ENCODE measurements at regions not wholly inside any gene's neighbourhood (a gene's known extent, or its start where the extent isn't known, plus 50 kb on each side); places are given as distances from the start of the nearest gene placed in this dataset.

DNA sequence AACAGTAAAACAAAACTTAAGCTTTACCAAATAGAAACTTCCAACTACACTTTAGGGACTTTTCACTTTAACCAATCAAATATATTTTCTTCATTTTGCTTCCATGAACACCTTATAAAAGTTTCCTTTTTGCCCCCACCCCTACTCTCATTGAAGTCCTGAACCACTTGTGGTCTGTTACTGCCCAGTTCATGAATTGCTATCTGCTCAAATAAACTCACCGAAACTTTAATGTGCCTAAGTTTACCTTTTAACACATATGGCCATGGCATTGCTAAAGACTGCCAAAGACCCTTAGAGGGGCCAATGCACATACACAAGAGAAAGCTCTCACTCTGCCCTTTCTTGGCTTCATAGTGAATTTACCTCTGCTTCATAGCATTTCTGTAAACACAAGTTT is 195.3 kb downstream of the RND3 start:
- H3K27ac ChIP-seq (ENCODE audit: low read depth, low read length) = no peak overlapping the region
- H3K4me2 ChIP-seq (ENCODE audit: insufficient read depth, low read length) = no peak overlapping the region
- H3K4me3 ChIP-seq (ENCODE audit: insufficient read depth, low read length) = no peak overlapping the region
- H3K4me1 ChIP-seq (ENCODE audit: insufficient read depth, low read length) = peaks cover under 1% of the 10 kb centered on the region
- no peaks in the 10 kb centered on the region for H3K9me3 ChIP-seq (ENCODE audit: low read depth, low read length)
- H3K36me3 ChIP-seq (ENCODE audit: insufficient read depth, low read length) = no peaks in the 10 kb centered on the region
- H3K27me3 ChIP-seq (ENCODE audit: insufficient read depth, low read length) = no peaks in the 10 kb centered on the region
- no peaks in the 10 kb centered on the region for H3K79me2 ChIP-seq (ENCODE audit: insufficient read depth, low read length)
- no peak overlapping the region for H2AFZ ChIP-seq (ENCODE audit: low read length)
- DNase-seq (ENCODE audit: insufficient read length, low spot score, missing footprints) = no peak
- TF ChIP-seq, protein P1, sequence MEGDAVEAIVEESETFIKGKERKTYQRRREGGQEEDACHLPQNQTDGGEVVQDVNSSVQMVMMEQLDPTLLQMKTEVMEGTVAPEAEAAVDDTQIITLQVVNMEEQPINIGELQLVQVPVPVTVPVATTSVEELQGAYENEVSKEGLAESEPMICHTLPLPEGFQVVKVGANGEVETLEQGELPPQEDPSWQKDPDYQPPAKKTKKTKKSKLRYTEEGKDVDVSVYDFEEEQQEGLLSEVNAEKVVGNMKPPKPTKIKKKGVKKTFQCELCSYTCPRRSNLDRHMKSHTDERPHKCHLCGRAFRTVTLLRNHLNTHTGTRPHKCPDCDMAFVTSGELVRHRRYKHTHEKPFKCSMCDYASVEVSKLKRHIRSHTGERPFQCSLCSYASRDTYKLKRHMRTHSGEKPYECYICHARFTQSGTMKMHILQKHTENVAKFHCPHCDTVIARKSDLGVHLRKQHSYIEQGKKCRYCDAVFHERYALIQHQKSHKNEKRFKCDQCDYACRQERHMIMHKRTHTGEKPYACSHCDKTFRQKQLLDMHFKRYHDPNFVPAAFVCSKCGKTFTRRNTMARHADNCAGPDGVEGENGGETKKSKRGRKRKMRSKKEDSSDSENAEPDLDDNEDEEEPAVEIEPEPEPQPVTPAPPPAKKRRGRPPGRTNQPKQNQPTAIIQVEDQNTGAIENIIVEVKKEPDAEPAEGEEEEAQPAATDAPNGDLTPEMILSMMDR (IDR thresholded peaks at IDR 0.05; ENCODE audit: extremely low read depth, low read depth, low read length) = no peak
- H4K20me1 ChIP-seq (ENCODE audit: insufficient read depth, low read length) = no peaks in the 10 kb centered on the region

DNA sequence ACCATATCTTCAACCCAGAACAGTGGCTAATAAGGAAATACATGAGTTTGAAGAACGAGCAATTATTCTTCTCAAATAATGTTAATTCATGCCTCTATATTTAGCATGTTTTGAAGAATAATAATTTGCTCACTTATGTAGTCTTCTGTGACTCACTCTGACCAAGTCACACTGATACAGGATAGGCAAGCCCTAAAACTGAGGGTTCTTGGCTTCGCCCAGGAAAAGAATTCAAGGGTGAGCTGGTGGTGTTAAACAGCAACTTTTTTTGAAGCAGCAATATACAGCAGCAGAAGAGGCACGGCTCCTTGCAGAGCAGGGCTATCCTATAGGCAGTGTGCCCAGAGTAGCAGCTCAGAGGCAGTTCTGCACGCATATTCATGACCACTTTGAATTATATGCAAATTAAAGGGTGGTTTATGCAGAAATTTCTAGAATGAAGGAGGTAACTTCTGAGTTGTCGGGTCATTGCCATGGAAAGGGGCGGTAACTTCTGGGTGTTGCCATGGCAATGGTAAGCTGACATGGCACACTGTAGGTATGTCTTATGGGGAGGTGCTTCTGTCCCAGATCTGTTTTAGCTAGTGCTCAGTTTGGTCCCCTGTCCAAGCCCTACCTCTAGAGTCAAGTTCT is 200.6 kb downstream of the RND3 start:
- no peaks in the 10 kb centered on the region for H3K79me2 ChIP-seq (ENCODE audit: insufficient read depth, low read length)
- TF ChIP-seq, protein P1 (IDR thresholded peaks at IDR 0.05; ENCODE audit: extremely low read depth, low read depth, low read length) = no peak
- H4K20me1 ChIP-seq (ENCODE audit: insufficient read depth, low read length) = no peaks in the 10 kb centered on the region
- no peaks in the 10 kb centered on the region for H3K36me3 ChIP-seq (ENCODE audit: insufficient read depth, low read length)
- H3K9me3 ChIP-seq (ENCODE audit: low read depth, low read length) = no peaks in the 10 kb centered on the region
- H3K27me3 ChIP-seq (ENCODE audit: insufficient read depth, low read length) = no peaks in the 10 kb centered on the region
- H3K4me1 ChIP-seq (ENCODE audit: insufficient read depth, low read length) = peaks cover 4% of the 10 kb centered on the region
- H3K27ac ChIP-seq (ENCODE audit: low read depth, low read length) = no peak overlapping the region
- H3K4me3 ChIP-seq (ENCODE audit: insufficient read depth, low read length) = no peak overlapping the region
- H3K4me2 ChIP-seq (ENCODE audit: insufficient read depth, low read length) = no peak overlapping the region
- H2AFZ ChIP-seq (ENCODE audit: low read length) = no peak overlapping the region
- no peak for DNase-seq (ENCODE audit: insufficient read length, low spot score, missing footprints)

DNA sequence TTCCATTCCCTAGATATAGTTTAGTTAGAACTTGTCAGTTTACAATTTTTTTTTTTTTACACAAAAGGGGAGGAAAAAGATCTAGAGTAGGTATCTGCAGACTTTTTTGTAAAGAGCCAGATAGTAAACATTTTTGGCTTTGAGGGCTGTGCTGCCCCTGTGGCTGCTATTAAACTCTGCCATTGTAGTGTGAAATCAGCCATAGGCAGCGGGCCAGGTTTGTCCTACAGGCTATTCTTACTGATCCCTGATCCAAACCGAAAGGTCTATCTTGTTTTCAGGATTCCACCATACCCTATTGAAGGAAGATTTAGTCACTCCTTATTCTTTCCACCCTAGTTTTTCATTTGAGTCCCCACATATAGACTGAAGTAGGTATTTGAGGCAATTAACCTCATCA is 203.4 kb downstream of the RND3 start:
- Histone ChIP-seq H4K20me1 (ENCODE audit: insufficient read depth, low read length) (no peaks in the 10 kb centered on the region), H3K4me3 (ENCODE audit: insufficient read depth, low read length) (no peak overlapping the region), H3K36me3 (ENCODE audit: insufficient read depth, low read length) (no peaks in the 10 kb centered on the region), H2AFZ (ENCODE audit: low read length) (no peak overlapping the region), H3K79me2 (ENCODE audit: insufficient read depth, low read length) (no peaks in the 10 kb centered on the region), H3K9me3 (ENCODE audit: low read depth, low read length) (no peaks in the 10 kb centered on the region), H3K27ac (ENCODE audit: low read depth, low read length) (no peak overlapping the region), H3K27me3 (ENCODE audit: insufficient read depth, low read length) (no peaks in the 10 kb centered on the region), H3K4me1 (ENCODE audit: insufficient read depth, low read length) (peaks cover 18% of the 10 kb centered on the region), H3K4me2 (ENCODE audit: insufficient read depth, low read length) (no peak overlapping the region)
- DNase-seq (ENCODE audit: insufficient read length, low spot score, missing footprints) = no peak
- TF ChIP-seq, protein P1 (IDR thresholded peaks at IDR 0.05; ENCODE audit: extremely low read depth, low read depth, low read length) = no peak

DNA sequence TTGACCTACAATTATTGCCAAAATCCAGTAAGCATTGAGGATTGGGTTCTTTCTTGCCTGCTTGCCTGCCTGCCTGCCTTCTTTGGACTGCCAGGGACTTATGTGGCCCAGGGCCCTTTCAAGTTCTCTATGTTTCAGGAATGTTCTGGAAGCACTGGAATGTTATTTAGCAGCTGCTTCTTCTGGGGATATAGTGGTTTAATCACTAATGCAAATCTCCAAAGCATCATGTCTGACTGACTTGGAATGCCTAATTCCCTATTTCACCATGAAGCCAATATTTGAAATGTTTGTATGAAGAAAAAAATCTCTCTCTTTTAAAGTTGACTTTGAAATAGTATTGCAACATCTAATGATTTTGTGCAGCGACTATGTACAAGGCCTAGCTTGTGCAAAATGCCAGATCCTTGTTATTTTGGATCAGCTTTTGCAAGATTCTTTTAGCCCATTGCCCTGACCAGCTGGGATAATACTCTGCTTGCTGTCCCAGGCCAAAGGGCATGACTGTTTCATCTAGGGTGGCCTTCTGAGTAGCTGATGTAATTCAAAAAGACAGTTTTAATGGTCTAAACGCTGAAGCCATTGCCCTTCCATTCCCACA is 204.6 kb downstream of the RND3 start:
- Histone ChIP-seq H2AFZ (ENCODE audit: low read length) (no peak overlapping the region), H3K27ac (ENCODE audit: low read depth, low read length) (no peak overlapping the region), H3K9me3 (ENCODE audit: low read depth, low read length) (no peaks in the 10 kb centered on the region), H3K4me3 (ENCODE audit: insufficient read depth, low read length) (no peak overlapping the region), H4K20me1 (ENCODE audit: insufficient read depth, low read length) (no peaks in the 10 kb centered on the region), H3K36me3 (ENCODE audit: insufficient read depth, low read length) (no peaks in the 10 kb centered on the region), H3K4me1 (ENCODE audit: insufficient read depth, low read length) (peaks cover 18% of the 10 kb centered on the region), H3K4me2 (ENCODE audit: insufficient read depth, low read length) (no peak overlapping the region), H3K27me3 (ENCODE audit: insufficient read depth, low read length) (no peaks in the 10 kb centered on the region), H3K79me2 (ENCODE audit: insufficient read depth, low read length) (no peaks in the 10 kb centered on the region)
- no peak for DNase-seq (ENCODE audit: insufficient read length, low spot score, missing footprints)
- TF ChIP-seq, protein P1 (IDR thresholded peaks at IDR 0.05; ENCODE audit: extremely low read depth, low read depth, low read length) = no peak

Measured in osteoblast (primary cell).